ENCODE measurements at regions not wholly inside any gene's neighbourhood (a gene's known extent, or its start where the extent isn't known, plus 50 kb on each side); places are given as distances from the start of the nearest gene placed in this dataset.

DNA sequence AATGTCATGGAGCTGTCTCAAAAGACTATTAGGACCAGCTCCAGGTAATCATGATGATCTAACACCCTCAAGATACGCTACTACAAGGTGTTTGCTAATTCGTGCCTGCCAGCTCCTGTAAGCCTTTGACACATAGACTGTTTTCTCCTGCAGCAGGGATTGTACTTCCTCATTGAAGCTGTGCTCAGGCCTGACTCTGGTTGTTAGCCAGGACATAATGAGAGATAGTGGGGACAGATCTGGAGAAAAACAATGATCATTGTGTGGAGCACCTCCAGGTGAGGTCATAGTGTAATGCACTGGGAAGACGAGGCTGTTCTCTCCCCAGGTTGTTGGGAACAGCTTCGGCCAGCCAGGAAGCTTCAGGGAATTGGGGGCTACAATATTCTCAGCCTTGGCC lies 94.6 kb downstream of the SETD4 start:
- DNase-seq (ENCODE audit: low read depth in 1 of 2, low spot score in 1 of 2): no peak
- no peak for TF ChIP-seq POLR2AphosphoS5 (IDR thresholded peaks at IDR 0.05; ENCODE audit: low read depth)
- TF ChIP-seq REST (IDR thresholded peaks at IDR 0.05; ENCODE audit: insufficient replicate concordance, low read depth): no peak
- TF ChIP-seq SPI1 (IDR thresholded peaks at IDR 0.05; ENCODE audit: borderline replicate concordance, low read depth): no peak
- TF ChIP-seq, protein P1, sequence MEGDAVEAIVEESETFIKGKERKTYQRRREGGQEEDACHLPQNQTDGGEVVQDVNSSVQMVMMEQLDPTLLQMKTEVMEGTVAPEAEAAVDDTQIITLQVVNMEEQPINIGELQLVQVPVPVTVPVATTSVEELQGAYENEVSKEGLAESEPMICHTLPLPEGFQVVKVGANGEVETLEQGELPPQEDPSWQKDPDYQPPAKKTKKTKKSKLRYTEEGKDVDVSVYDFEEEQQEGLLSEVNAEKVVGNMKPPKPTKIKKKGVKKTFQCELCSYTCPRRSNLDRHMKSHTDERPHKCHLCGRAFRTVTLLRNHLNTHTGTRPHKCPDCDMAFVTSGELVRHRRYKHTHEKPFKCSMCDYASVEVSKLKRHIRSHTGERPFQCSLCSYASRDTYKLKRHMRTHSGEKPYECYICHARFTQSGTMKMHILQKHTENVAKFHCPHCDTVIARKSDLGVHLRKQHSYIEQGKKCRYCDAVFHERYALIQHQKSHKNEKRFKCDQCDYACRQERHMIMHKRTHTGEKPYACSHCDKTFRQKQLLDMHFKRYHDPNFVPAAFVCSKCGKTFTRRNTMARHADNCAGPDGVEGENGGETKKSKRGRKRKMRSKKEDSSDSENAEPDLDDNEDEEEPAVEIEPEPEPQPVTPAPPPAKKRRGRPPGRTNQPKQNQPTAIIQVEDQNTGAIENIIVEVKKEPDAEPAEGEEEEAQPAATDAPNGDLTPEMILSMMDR (IDR thresholded peaks at IDR 0.05; ENCODE audit: insufficient read depth, low read length): no peak
- no peak for TF ChIP-seq GABPA (IDR thresholded peaks at IDR 0.05; ENCODE audit: low read depth)
- Histone ChIP-seq H3K4me3 (replicated peaks; ENCODE audit: insufficient read depth, low read length) (no peak overlapping the region), H3K27me3 (ENCODE audit: insufficient read depth, poor library complexity, severe bottlenecking) (peaks cover 2% of the 10 kb centered on the region), H3K27ac (replicated peaks) (no peak overlapping the region)

DNA sequence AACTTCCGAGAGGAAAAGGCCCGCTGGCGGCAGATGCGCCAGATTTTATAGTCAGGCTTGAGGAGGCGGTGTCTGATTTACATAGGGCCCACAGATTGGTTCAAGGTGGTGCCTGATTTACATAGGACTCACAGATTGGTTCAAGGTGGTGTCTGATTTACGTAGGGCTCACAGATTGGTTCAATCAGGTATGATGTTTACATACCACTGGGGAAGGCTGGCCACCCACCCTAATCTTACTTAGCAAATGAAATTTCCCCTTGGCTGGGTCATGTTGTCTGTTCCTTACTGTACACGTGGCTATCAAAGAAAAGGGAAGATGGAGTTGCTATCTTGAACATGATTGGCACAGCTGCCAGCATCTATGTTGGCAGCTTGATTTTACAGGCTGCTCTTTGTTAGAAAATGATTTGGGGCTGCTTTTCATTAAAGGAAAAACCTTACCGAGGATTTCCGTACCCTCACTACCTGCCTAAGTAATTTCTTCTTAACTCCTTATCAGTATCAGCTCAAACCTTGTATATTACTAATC lies 96.3 kb downstream of the SETD4 start:
- Histone ChIP-seq H3K4me3 (replicated peaks; ENCODE audit: insufficient read depth, low read length) (no peak overlapping the region), H3K27ac (replicated peaks) (no peak overlapping the region), H3K27me3 (ENCODE audit: insufficient read depth, poor library complexity, severe bottlenecking) (peaks cover 4% of the 10 kb centered on the region)
- no peak for DNase-seq (ENCODE audit: low read depth in 1 of 2, low spot score in 1 of 2)
- TF ChIP-seq POLR2AphosphoS5 (IDR thresholded peaks at IDR 0.05; ENCODE audit: low read depth): no peak
- TF ChIP-seq, protein P1 (IDR thresholded peaks at IDR 0.05; ENCODE audit: insufficient read depth, low read length): no peak
- no peak for TF ChIP-seq SPI1 (IDR thresholded peaks at IDR 0.05; ENCODE audit: borderline replicate concordance, low read depth)

DNA sequence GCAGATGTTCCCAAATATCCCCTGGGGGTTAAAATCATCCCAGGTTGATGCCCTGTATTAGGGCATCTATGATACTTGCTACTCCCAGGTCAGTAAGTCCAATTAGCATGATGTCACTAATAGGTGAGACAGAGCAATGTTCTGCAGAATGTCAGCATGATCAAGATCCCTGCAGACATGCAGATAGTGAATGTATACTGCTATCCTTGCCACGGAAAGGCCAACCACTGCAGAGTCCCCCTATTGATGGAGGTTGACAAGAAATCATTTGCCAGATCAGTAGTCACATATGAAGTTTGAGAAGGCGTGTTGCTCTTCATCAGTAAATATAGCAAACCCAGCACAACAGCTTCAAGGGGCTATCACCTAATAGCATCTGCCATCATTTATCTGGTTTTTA lies 97.4 kb downstream of the SETD4 start:
- Histone ChIP-seq H3K27me3 (ENCODE audit: insufficient read depth, poor library complexity, severe bottlenecking) (peaks cover 4% of the 10 kb centered on the region), H3K4me3 (replicated peaks; ENCODE audit: insufficient read depth, low read length) (no peak overlapping the region), H3K27ac (replicated peaks) (no peak overlapping the region)
- no peak for DNase-seq (ENCODE audit: low read depth in 1 of 2, low spot score in 1 of 2)
- no peak for TF ChIP-seq REST (IDR thresholded peaks at IDR 0.05; ENCODE audit: insufficient replicate concordance, low read depth)
- no peak for TF ChIP-seq SPI1 (IDR thresholded peaks at IDR 0.05; ENCODE audit: borderline replicate concordance, low read depth)

DNA sequence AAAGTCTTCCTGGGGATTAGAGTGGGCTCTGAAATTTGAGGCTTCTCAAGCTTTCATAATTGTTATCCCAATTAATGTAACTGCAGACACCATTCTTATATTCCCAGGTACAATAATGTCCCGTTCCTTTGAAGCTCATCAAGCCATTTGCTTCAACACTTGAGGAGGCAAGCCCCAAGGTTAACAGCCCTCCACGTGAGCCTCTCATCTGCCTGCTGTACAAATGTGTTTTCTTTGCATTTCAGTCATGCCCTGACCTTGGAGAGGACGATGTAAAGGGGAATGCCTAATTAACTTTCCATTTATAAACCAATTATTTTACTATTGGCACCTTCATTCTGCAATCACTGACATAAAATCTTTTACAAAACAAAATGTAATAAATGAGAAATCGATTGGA lies 106.3 kb downstream of the SETD4 start:
- TF ChIP-seq GABPA (IDR thresholded peaks at IDR 0.05; ENCODE audit: low read depth): no peak
- TF ChIP-seq, protein P1 (IDR thresholded peaks at IDR 0.05; ENCODE audit: insufficient read depth, low read length): no peak
- no peak for TF ChIP-seq SPI1 (IDR thresholded peaks at IDR 0.05; ENCODE audit: borderline replicate concordance, low read depth)
- TF ChIP-seq POLR2AphosphoS5 (IDR thresholded peaks at IDR 0.05; ENCODE audit: low read depth): no peak
- no peak for TF ChIP-seq REST (IDR thresholded peaks at IDR 0.05; ENCODE audit: insufficient replicate concordance, low read depth)
- no peak overlapping the region for H3K27ac ChIP-seq (replicated peaks)
- H3K4me3 ChIP-seq (replicated peaks; ENCODE audit: insufficient read depth, low read length): no peak overlapping the region
- DNase-seq (ENCODE audit: low read depth in 1 of 2, low spot score in 1 of 2): no peak
- no peaks in the 10 kb centered on the region for H3K27me3 ChIP-seq (ENCODE audit: insufficient read depth, poor library complexity, severe bottlenecking)

Data from HL-60 (cell line).